ENCODE measurements at regions not wholly inside any gene's neighbourhood (a gene's known extent, or its start where the extent isn't known, plus 50 kb on each side); places are given as distances from the start of the nearest gene placed in this dataset.

DNA sequence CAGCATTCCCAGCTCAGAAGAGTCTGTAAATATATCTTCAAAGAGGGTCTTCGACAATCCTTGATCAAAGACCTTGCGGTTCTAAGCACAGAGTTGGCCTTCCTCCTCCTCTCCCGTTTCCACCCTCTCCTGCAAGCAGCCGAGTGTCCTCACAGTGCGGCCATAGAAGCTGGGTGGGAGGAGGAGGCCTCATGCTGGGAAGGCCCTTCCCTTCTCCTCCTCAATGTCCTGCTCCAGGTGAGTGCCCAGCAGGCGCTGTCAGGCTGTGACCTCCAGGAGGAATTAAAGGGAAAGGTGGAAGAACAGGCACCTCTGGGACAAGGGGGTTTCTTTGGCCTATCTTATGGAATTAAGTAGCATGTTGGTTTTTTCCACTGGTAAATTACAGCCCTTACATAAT lies 674.2 kb upstream of the ARGLU1 start:
- no peak overlapping the region for H3K27ac ChIP-seq (replicated peaks)
- intact Hi-C loops (cut with micrococcal nuclease), result no loop called here
- no peak overlapping the region for H3K4me3 ChIP-seq
- H3K9me3 ChIP-seq (replicated peaks), result no peaks in the 10 kb centered on the region
- no peaks in the 10 kb centered on the region for H3K4me1 ChIP-seq
- TF ChIP-seq, protein P1, sequence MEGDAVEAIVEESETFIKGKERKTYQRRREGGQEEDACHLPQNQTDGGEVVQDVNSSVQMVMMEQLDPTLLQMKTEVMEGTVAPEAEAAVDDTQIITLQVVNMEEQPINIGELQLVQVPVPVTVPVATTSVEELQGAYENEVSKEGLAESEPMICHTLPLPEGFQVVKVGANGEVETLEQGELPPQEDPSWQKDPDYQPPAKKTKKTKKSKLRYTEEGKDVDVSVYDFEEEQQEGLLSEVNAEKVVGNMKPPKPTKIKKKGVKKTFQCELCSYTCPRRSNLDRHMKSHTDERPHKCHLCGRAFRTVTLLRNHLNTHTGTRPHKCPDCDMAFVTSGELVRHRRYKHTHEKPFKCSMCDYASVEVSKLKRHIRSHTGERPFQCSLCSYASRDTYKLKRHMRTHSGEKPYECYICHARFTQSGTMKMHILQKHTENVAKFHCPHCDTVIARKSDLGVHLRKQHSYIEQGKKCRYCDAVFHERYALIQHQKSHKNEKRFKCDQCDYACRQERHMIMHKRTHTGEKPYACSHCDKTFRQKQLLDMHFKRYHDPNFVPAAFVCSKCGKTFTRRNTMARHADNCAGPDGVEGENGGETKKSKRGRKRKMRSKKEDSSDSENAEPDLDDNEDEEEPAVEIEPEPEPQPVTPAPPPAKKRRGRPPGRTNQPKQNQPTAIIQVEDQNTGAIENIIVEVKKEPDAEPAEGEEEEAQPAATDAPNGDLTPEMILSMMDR (IDR thresholded peaks at IDR 0.05; ENCODE audit: borderline replicate concordance), result no peak
- no peaks in the 10 kb centered on the region for H3K27me3 ChIP-seq (ENCODE audit: low read depth)
- no peaks in the 10 kb centered on the region for H3K36me3 ChIP-seq
- no peak for DNase-seq

GRCh38 chr13:107241381-107241780 lies 673.4 kb upstream of the ARGLU1 start:
- intact Hi-C loops (cut with micrococcal nuclease), result no loop called here
- TF ChIP-seq, protein P1 (IDR thresholded peaks at IDR 0.05; ENCODE audit: borderline replicate concordance), result no peak
- H3K9me3 ChIP-seq (replicated peaks), result no peaks in the 10 kb centered on the region
- H3K27ac ChIP-seq (replicated peaks), result no peak overlapping the region
- no peaks in the 10 kb centered on the region for H3K27me3 ChIP-seq (ENCODE audit: low read depth)
- DNase-seq, result no peak
- H3K4me3 ChIP-seq, result no peak overlapping the region
- H3K36me3 ChIP-seq, result no peaks in the 10 kb centered on the region
- no peaks in the 10 kb centered on the region for H3K4me1 ChIP-seq

DNA sequence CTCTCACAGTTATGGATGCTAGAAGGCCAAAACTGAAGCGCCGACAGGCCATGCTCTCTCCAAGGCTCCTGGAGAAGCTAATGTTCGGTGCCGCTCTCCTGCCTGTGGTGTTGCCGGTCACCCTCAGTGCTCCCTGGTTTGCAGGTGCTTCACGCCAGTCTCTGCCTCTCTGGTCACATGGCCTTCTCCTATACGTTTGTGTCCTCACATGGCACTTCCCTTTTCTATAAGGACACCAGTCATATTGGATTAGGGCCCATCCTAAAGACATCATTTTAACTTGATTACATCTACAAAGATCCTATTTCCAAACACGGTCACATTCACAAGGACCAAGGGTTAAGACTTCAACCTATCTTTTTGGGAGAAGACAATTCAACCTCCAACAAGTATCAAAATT lies 671.3 kb upstream of the ARGLU1 start:
- Histone ChIP-seq H3K36me3 (no peaks in the 10 kb centered on the region), H3K4me3 (no peak overlapping the region), H3K27me3 (ENCODE audit: low read depth) (no peaks in the 10 kb centered on the region), H3K4me1 (no peaks in the 10 kb centered on the region), H3K27ac (replicated peaks) (no peak overlapping the region), H3K9me3 (replicated peaks) (no peaks in the 10 kb centered on the region)
- intact Hi-C loops (cut with micrococcal nuclease), result no loop called here
- TF ChIP-seq, protein P1 (IDR thresholded peaks at IDR 0.05; ENCODE audit: borderline replicate concordance), result no peak
- no peak for DNase-seq

DNA sequence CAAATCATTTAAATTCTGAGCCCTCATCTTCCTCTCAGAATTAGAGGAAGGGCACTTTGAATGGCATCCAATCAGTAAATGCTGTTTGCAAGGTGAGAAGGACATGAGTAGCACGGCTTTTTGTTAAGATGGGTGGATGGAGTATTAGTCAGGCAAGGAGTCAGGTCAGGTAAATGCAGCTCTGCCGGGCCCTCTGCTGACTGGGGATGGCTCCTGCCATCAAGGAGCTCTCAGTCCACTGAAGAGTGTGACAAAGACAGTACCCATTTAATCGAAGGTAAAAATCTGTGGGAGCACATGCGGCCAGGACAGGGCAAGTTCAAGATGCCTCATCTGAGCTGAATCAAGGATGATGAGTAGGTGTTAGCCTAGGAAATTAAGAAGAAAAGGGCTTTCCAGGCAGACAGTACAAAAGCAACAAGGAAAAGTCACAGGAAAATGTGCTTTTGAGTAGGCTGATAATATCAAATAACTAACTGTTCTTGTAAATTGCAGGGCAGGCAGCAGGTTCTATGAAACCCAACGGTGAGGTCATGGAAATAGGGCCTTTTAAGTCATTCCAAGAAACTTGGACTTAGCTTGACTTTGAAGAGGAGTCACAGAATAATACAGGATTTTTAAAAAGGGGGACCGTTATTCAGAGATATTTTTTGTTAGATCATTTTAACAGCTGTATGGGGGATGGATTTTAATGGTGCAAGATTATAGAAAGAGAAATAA lies 670.5 kb upstream of the ARGLU1 start:
- Histone ChIP-seq H3K27me3 (ENCODE audit: low read depth) (no peaks in the 10 kb centered on the region), H3K4me3 (no peak overlapping the region), H3K36me3 (no peaks in the 10 kb centered on the region), H3K4me1 (no peaks in the 10 kb centered on the region), H3K27ac (replicated peaks) (no peak overlapping the region), H3K9me3 (replicated peaks) (no peaks in the 10 kb centered on the region)
- DNase-seq, result no peak
- intact Hi-C loops (cut with micrococcal nuclease), result no loop called here
- TF ChIP-seq, protein P1 (IDR thresholded peaks at IDR 0.05; ENCODE audit: borderline replicate concordance), result no peak

- H3K27me3 ChIP-seq (ENCODE audit: low read depth), result peaks cover 4% of the 10 kb centered on the region
- TF ChIP-seq, protein P1 (IDR thresholded peaks at IDR 0.05; ENCODE audit: borderline replicate concordance), result no peak
- H3K4me3 ChIP-seq, result no peak overlapping the region
- intact Hi-C loops (cut with micrococcal nuclease), result no loop called here
- no peaks in the 10 kb centered on the region for H3K36me3 ChIP-seq
- H3K4me1 ChIP-seq, result no peaks in the 10 kb centered on the region
- H3K27ac ChIP-seq (replicated peaks), result no peak overlapping the region
- no peaks in the 10 kb centered on the region for H3K9me3 ChIP-seq (replicated peaks)
- no peak for DNase-seq
Measured at GRCh38 chr13:107234319-107235073, 666.6 kb upstream of the ARGLU1 start.

Measured in left ventricle myocardium inferior (tissue), 1 donor.